Mesenchymal stem cell (in vitro differentiated cells and primary cell): ENCODE measurements at regions not wholly inside any gene's neighbourhood (a gene's known extent, or its start where the extent isn't known, plus 50 kb on each side); places are given as distances from the start of the nearest gene placed in this dataset.

Experiments
- DNase-seq: peaks from one replicate; pipeline ENCODE4 v3.0.0-alpha.2; 2013
- H2AFZ ChIP-seq: one replicate; pipeline ENCODE4 v1.6.1; 2013; ENCODE audit warnings: low read depth, mild to moderate bottlenecking, control low read depth, inconsistent platforms, low read length, moderate library complexity
- H2AK5ac ChIP-seq: 2 replicates; pipeline ENCODE4 v1.6.1; 2013; ENCODE audit warnings: low read length, moderate library complexity, mild to moderate bottlenecking, inconsistent platforms; ENCODE audit not compliant: severe bottlenecking
- H2BK120ac ChIP-seq: one replicate; pipeline ENCODE4 v1.6.1; 2013; ENCODE audit warnings: low read depth, mild to moderate bottlenecking, inconsistent platforms, low read length, moderate library complexity
- H2BK12ac ChIP-seq, 2 experiments: one replicate each; pipeline ENCODE4 v1.6.1; 2013; ENCODE audit warnings: inconsistent platforms in 2 of 2, low read length in 2 of 2, mild to moderate bottlenecking in 2 of 2, moderate library complexity in 2 of 2, control low read depth in 1 of 2
- H2BK15ac ChIP-seq: one replicate; pipeline ENCODE4 v1.6.1; 2013; ENCODE audit warnings: mild to moderate bottlenecking, low read depth, inconsistent platforms; ENCODE audit not compliant: poor library complexity, severe bottlenecking
- H2BK5ac ChIP-seq: 2 replicates; pipeline ENCODE4 v1.6.1; 2013; ENCODE audit warnings: low read depth, mild to moderate bottlenecking, low read length, control low read depth, inconsistent platforms; ENCODE audit not compliant: poor library complexity, severe bottlenecking
- H3K14ac ChIP-seq, 2 experiments: one replicate each; pipeline ENCODE4 v1.6.1; 2013; ENCODE audit warnings: inconsistent platforms in 2 of 2, low read length in 2 of 2, control low read depth in 1 of 2, mild to moderate bottlenecking in 1 of 2, moderate library complexity in 1 of 2
- H3K18ac ChIP-seq, 2 experiments: one replicate each; pipeline ENCODE4 v1.6.1; 2013; ENCODE audit warnings: inconsistent platforms in 2 of 2, low read length in 2 of 2, control low read depth in 1 of 2, low read depth in 1 of 2, mild to moderate bottlenecking in 1 of 2
- H3K23ac ChIP-seq, 2 experiments: one replicate each; pipeline ENCODE4 v1.6.1; 2013; ENCODE audit warnings: inconsistent platforms in 2 of 2, low read length in 2 of 2, mild to moderate bottlenecking in 2 of 2, moderate library complexity in 2 of 2, control low read depth in 1 of 2
- H3K27ac ChIP-seq: 2 replicates; pipeline ENCODE4 v1.5.1; 2013; ENCODE audit warnings: mild to moderate bottlenecking, moderate library complexity, low read length, control low read depth, inconsistent platforms; ENCODE audit not compliant: poor library complexity, severe bottlenecking
- H3K27me3 ChIP-seq, 2 experiments: 2 replicates each; pipeline versions ENCODE4 v1.6.1 to v1.7.0; 2013; ENCODE audit warnings: low read length in 2 of 2, mild to moderate bottlenecking in 2 of 2, moderate library complexity in 2 of 2, control low read depth in 1 of 2, inconsistent platforms in 1 of 2; ENCODE audit not compliant: control insufficient read depth in 1 of 2, insufficient read depth in 1 of 2
- H3K36me3 ChIP-seq, 2 experiments: 2 replicates each; pipeline versions ENCODE4 v1.6.1 to v1.7.0; 2013; ENCODE audit warnings: low read length in 2 of 2, control low read depth in 1 of 2, inconsistent platforms in 1 of 2, low read depth in 1 of 2, mild to moderate bottlenecking in 1 of 2; ENCODE audit not compliant: insufficient read depth in 2 of 2, control insufficient read depth in 1 of 2
- H3K4ac ChIP-seq, 2 experiments: one replicate each; pipeline ENCODE4 v1.6.1; 2013; ENCODE audit warnings: inconsistent platforms in 2 of 2, low read length in 2 of 2, mild to moderate bottlenecking in 2 of 2, moderate library complexity in 2 of 2, control low read depth in 1 of 2, low read depth in 1 of 2
- H3K4me1 ChIP-seq: 2 replicates; pipeline ENCODE4 v1.6.1; 2013; ENCODE audit warnings: low read depth, low read length, control low read depth; ENCODE audit not compliant: control insufficient read depth, insufficient read depth
- H3K4me2 ChIP-seq: 2 replicates; pipeline ENCODE4 v1.6.1; 2013; ENCODE audit warnings: low read length, mild to moderate bottlenecking, inconsistent platforms; ENCODE audit not compliant: poor library complexity, severe bottlenecking
- H3K4me3 ChIP-seq, 2 experiments: 2 replicates each; pipeline versions ENCODE4 v1.5.1 to v1.7.0; 2013; ENCODE audit warnings: low read length in 2 of 2, mild to moderate bottlenecking in 2 of 2, control low read depth in 1 of 2, low read depth in 1 of 2; ENCODE audit not compliant: insufficient read depth in 1 of 2
- H3K79me1 ChIP-seq: replicated peaks from 2 replicates; pipeline ENCODE4 v1.6.1; 2013; ENCODE audit warnings: mild to moderate bottlenecking, control low read depth, low read length, inconsistent platforms; ENCODE audit not compliant: poor library complexity, severe bottlenecking
- H3K9ac ChIP-seq: 2 replicates; pipeline ENCODE4 v1.7.0; 2013; ENCODE audit warnings: mild to moderate bottlenecking, low read length, moderate library complexity
- H3K9me3 ChIP-seq: 2 replicates; pipeline ENCODE4 v1.7.0; 2013; ENCODE audit warnings: mild to moderate bottlenecking, low read length; ENCODE audit not compliant: control insufficient read depth
- H4K8ac ChIP-seq: one replicate; pipeline ENCODE4 v1.6.1; 2013; ENCODE audit warnings: inconsistent platforms, mild to moderate bottlenecking, low read length, moderate library complexity
- H4K91ac ChIP-seq: one replicate; pipeline ENCODE4 v1.6.1; 2013; ENCODE audit warnings: mild to moderate bottlenecking, low read length, inconsistent platforms
- WGBS: methylation state at CpG from one replicate; pipeline ENCODE4 v1.1.7; 2013; ENCODE audit warnings: mixed read lengths; 5-methylcytosine and 5-hydroxymethylcytosine counted together

DNA sequence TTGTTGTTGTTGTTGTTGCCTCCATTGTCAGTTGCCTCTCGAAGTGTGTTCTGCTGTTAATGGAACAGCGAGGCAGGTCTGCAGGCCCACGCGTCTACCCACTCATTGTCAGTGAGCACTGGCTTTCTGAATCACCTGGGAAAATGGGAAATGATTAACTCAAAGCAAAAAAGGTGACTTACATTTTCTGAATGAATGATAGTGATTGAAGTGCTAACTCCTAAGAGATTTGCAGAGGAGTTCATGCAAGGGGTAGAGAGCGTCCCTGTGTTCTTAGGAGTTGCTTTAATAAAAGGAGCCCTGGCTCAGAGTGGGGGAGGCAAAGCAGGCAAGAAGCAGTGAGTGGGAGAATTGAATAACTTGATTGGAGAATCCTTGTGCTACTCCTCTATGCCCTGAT is 177.6 kb downstream of the CAND1 start:
- no peaks in the 10 kb centered on the region for H3K79me1 ChIP-seq
- no peak overlapping the region for H4K8ac ChIP-seq
- H3K18ac ChIP-seq = no peak overlapping the region
- peaks cover 5% of the 10 kb centered on the region for H3K4me1 ChIP-seq
- no peaks in the 10 kb centered on the region for H3K27me3 ChIP-seq
- no peak overlapping the region for H2AFZ ChIP-seq
- no peak overlapping the region for H2BK5ac ChIP-seq
- H2AK5ac ChIP-seq = no peak overlapping the region
- no peak overlapping the region for H4K91ac ChIP-seq
- no peak overlapping the region for H3K4me2 ChIP-seq
- no peak overlapping the region for H3K23ac ChIP-seq
- no peak overlapping the region for H3K9ac ChIP-seq
- no peak overlapping the region for H3K27ac ChIP-seq
- DNase-seq = no peak
- no peak overlapping the region for H2BK120ac ChIP-seq
- no peak overlapping the region for H3K4ac ChIP-seq
- H3K4me3 ChIP-seq = no peak overlapping the region
- H3K36me3 ChIP-seq = no peaks in the 10 kb centered on the region
- H3K14ac ChIP-seq = no peak overlapping the region
- WGBS = 88% methylated on average over 5 of the region's 5 CpGs
- H2BK12ac ChIP-seq = no peak overlapping the region
- H2BK15ac ChIP-seq = no peak overlapping the region
- no peaks in the 10 kb centered on the region for H3K9me3 ChIP-seq

DNA sequence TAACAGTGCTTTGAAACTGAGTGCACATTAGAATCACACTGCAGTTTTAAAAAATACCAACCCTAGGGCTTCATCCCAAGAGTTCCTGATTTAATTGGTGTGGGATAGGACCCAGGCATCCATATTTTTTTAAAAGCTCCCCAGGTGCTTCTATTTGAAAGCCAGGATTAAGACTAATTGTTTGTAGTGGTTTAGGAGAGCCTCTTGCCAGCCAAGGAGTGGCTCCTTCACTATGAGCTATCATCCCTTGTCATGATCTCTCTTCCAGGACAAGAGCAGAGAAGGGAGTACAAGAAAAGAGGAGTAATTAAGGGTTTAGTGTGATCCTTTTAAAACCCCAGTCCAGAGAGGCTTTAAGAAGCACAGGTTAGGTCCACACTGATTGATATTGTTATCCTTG is 178.0 kb downstream of the CAND1 start:
- Histone ChIP-seq H3K79me1 (no peaks in the 10 kb centered on the region), H4K8ac (no peak overlapping the region), H3K36me3 (no peaks in the 10 kb centered on the region), H3K9me3 (no peaks in the 10 kb centered on the region), H2AK5ac (no peak overlapping the region), H2BK120ac (no peak overlapping the region), H2BK5ac (no peak overlapping the region), H3K27ac (no peak overlapping the region), H3K4me1 (peaks cover 5% of the 10 kb centered on the region), H3K14ac (no peak overlapping the region), H2AFZ (no peak overlapping the region), H3K27me3 (no peaks in the 10 kb centered on the region), H3K9ac (no peak overlapping the region), H3K4me3 (no peak overlapping the region), H3K23ac (no peak overlapping the region), H3K18ac (no peak overlapping the region), H4K91ac (no peak overlapping the region), H2BK12ac (no peak overlapping the region), H3K4ac (no peak overlapping the region), H2BK15ac (no peak overlapping the region), H3K4me2 (no peak overlapping the region)
- no peak for DNase-seq

- 87% methylated on average over 6 of the region's 6 CpGs for WGBS
- no peak overlapping the region for H3K14ac ChIP-seq
These were observed 180.5 kb downstream of the CAND1 start for GRCh38 chr12:67449591-67450052.

DNA sequence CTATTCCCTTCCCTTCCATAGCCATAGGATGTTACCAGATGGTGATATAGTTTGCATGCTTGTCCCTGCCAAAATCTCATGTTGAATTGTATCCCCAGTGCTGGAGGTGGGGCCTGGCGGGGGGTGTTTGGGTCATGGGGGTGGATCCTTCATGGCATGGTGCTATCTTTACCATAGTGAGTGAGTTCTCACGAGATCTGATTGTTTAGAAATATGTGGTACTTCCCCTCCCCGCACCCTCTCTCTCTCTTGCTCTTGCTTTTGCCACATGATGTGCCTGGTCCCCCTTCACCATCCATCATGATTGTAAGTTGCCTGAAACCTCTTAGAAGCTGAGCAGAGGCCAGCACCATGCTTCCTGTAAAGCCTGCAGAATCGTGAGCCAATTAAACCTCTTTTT is 181.3 kb downstream of the CAND1 start:
- H3K27ac ChIP-seq = no peak overlapping the region
- no peaks in the 10 kb centered on the region for H3K36me3 ChIP-seq
- H3K9me3 ChIP-seq = no peaks in the 10 kb centered on the region
- no peak for DNase-seq
- no peak overlapping the region for H4K8ac ChIP-seq
- no peak overlapping the region for H2BK5ac ChIP-seq
- 82% methylated on average over 4 of the region's 4 CpGs for WGBS
- H3K27me3 ChIP-seq = no peaks in the 10 kb centered on the region
- H3K14ac ChIP-seq = no peak overlapping the region
- no peak overlapping the region for H2BK120ac ChIP-seq
- no peaks in the 10 kb centered on the region for H3K4me1 ChIP-seq
- no peak overlapping the region for H2BK12ac ChIP-seq
- no peak overlapping the region for H3K4me3 ChIP-seq
- no peak overlapping the region for H4K91ac ChIP-seq
- H3K4me2 ChIP-seq = no peak overlapping the region
- no peaks in the 10 kb centered on the region for H3K79me1 ChIP-seq
- no peak overlapping the region for H2AFZ ChIP-seq
- no peak overlapping the region for H3K18ac ChIP-seq
- H3K9ac ChIP-seq = no peak overlapping the region
- no peak overlapping the region for H2BK15ac ChIP-seq
- no peak overlapping the region for H2AK5ac ChIP-seq
- H3K23ac ChIP-seq = no peak overlapping the region
- no peak overlapping the region for H3K4ac ChIP-seq

More at GRCh38 chr12:67449591-67450052, 180.5 kb downstream of the CAND1 start:
- Histone ChIP-seq H3K79me1 (no peaks in the 10 kb centered on the region), H2AK5ac (no peak overlapping the region), H3K27me3 (no peaks in the 10 kb centered on the region), H3K4ac (no peak overlapping the region), H4K91ac (no peak overlapping the region), H3K27ac (no peak overlapping the region), H3K4me2 (no peak overlapping the region), H3K18ac (no peak overlapping the region), H4K8ac (no peak overlapping the region), H3K4me3 (no peak overlapping the region), H2AFZ (no peak overlapping the region), H3K9me3 (no peaks in the 10 kb centered on the region), H2BK120ac (no peak overlapping the region), H2BK12ac (no peak overlapping the region), H3K4me1 (no peaks in the 10 kb centered on the region), H3K36me3 (no peaks in the 10 kb centered on the region), H2BK5ac (no peak overlapping the region), H3K23ac (no peak overlapping the region), H2BK15ac (no peak overlapping the region), H3K9ac (no peak overlapping the region)
- DNase-seq = no peak
